ENCODE measurements at regions not wholly inside any gene's neighbourhood (a gene's known extent, or its start where the extent isn't known, plus 50 kb on each side); places are given as distances from the start of the nearest gene placed in this dataset.

GRCh38 chr10:3693698-3694080 is 91.3 kb downstream of the KLF6 start:
- H4K20me1 ChIP-seq (ENCODE audit: insufficient read depth, low read length), result no peaks in the 10 kb centered on the region
- ChIA-PET CTCF (no interaction called here), POLR2A (ENCODE audit: unreplicated experiment) (no interaction called here)
- ATAC-seq (ENCODE audit: low read depth) (no peak), DNase-seq (no peak)
- no CpG with 5 or more reads among the region's 1 CpG for WGBS, 2 experiments (ENCODE audit: extremely low coverage in 2 of 2, insufficient read length in 1 of 2)
- TF ChIP-seq CTCF (conservative IDR thresholded peaks at IDR 0.05; ENCODE audit: low read depth, low read length), result no peak
- no peak for TF ChIP-seq MXI1 (IDR thresholded peaks at IDR 0.05; ENCODE audit: borderline replicate concordance, low read depth, low read length)
- no peak for TF ChIP-seq RCOR1 (IDR thresholded peaks at IDR 0.05; ENCODE audit: insufficient replicate concordance, low read length)
- in situ Hi-C loops (cut with MboI; ENCODE audit: low sequenced_read_pairs), result no loop called here
- H3K23ac ChIP-seq (ENCODE audit: low read depth, low read length), result no peak overlapping the region
- H2BK5ac ChIP-seq (ENCODE audit: low read depth, low read length, poor library complexity, severe bottlenecking), result no peak overlapping the region
- 0 out of 2 replicates have a peak, but pooled peaks cover 5% of the 10 kb centered on the region for H3K9me1 ChIP-seq (ENCODE audit: insufficient read depth, low read length)
- peaks cover 7% of the 10 kb centered on the region; the same call in 1 of the 2 replicates for H3K27me3 ChIP-seq (ENCODE audit: control insufficient read depth, insufficient read depth, low read length)
- no peak overlapping the region for H3K4me3 ChIP-seq (ENCODE audit: insufficient read depth, low read depth, low read length)
- H3K27ac ChIP-seq (ENCODE audit: insufficient read depth, low read length), result no peak overlapping the region
- H3K9ac ChIP-seq (ENCODE audit: low read depth, low read length), result no peak overlapping the region
- H3K18ac ChIP-seq (ENCODE audit: low read depth, low read length), result no peak overlapping the region
- H3K4me2 ChIP-seq (ENCODE audit: low read depth, low read length), result no peak overlapping the region
- H3K4ac ChIP-seq (ENCODE audit: low read depth, low read length), result no peak overlapping the region
- no peaks in the 10 kb centered on the region for H3K79me1 ChIP-seq (ENCODE audit: low read depth in 1 of 2, low read length in 2 of 2)
- intact Hi-C loops (cut with micrococcal nuclease), result no loop called here
- H2BK20ac ChIP-seq (ENCODE audit: low read depth, low read length), result no peak overlapping the region
- dilution Hi-C loops (cut with HindIII; ENCODE audit: low sequenced_read_pairs, unreplicated experiment), result no loop called here
- no peak overlapping the region for H2BK120ac ChIP-seq (ENCODE audit: low read depth, low read length)
- H3K56ac ChIP-seq (ENCODE audit: extremely low read depth, insufficient read depth, low read length), result no peak overlapping the region
- BruUV-seq (replicated peaks), result no TSS peak
- H4K8ac ChIP-seq (ENCODE audit: low read depth in 2 of 2, low read length in 2 of 2), result no peak overlapping the region
- no peak overlapping the region for H4K91ac ChIP-seq (ENCODE audit: insufficient read depth, low read depth, low read length)
- H3K9me3 ChIP-seq (ENCODE audit: control insufficient read depth, insufficient read depth, low read length), result no peaks in the 10 kb centered on the region
- H2AK9ac ChIP-seq (replicated peaks; ENCODE audit: low read depth, low read length, poor library complexity), result no peak overlapping the region
- H2AK5ac ChIP-seq (ENCODE audit: low read depth, low read length), result no peak overlapping the region
- no peak overlapping the region for H3K14ac ChIP-seq (replicated peaks; ENCODE audit: low read depth, low read length)
- no peaks in the 10 kb centered on the region for H3K36me3 ChIP-seq (ENCODE audit: control insufficient read depth, insufficient read depth, low read length)
- no peaks in the 10 kb centered on the region for H3K4me1 ChIP-seq (ENCODE audit: control insufficient read depth, insufficient read depth, low read length)
- H2BK15ac ChIP-seq (ENCODE audit: low read depth, low read length), result no peak overlapping the region
- no peak overlapping the region for H2AFZ ChIP-seq (replicated peaks; ENCODE audit: low read length, poor library complexity)
- no peak overlapping the region for H4K5ac ChIP-seq (ENCODE audit: low read depth, low read length)
